ENCODE measurements at regions not wholly inside any gene's neighbourhood (a gene's known extent, or its start where the extent isn't known, plus 50 kb on each side); places are given as distances from the start of the nearest gene placed in this dataset.
"Not testable (repeated sequence)": the region's sequence is repeated elsewhere in the genome, so short reads cannot be mapped to it uniquely, and the experiment has no call there.

GRCh38 chr3:33919312-33920120, 121.1 kb downstream of the PDCD6IP start:
- no peak for DNase-seq (ENCODE audit: low read depth, low spot score)

- no peak for DNase-seq (ENCODE audit: low read depth, low spot score)
Measured at GRCh38 chr3:33920511-33920910, 122.1 kb downstream of the PDCD6IP start.

GRCh38 chr3:33921608-33922007, 123.2 kb downstream of the PDCD6IP start:
- DNase-seq (ENCODE audit: low read depth, low spot score), result no peak

- no peak for DNase-seq (ENCODE audit: low read depth, low spot score)
Measured at GRCh38 chr3:33926998-33927605, 128.7 kb downstream of the PDCD6IP start.

- no peak for DNase-seq (ENCODE audit: low read depth, low spot score)
Measured at GRCh38 chr3:33929813-33930212, 131.4 kb downstream of the PDCD6IP start.

GRCh38 chr3:33931512-33931911, 133.1 kb downstream of the PDCD6IP start:
- no peak for DNase-seq (ENCODE audit: low read depth, low spot score)

- DNase-seq (ENCODE audit: low read depth, low spot score), result no peak
Measured at GRCh38 chr3:33932010-33932764, 133.8 kb downstream of the PDCD6IP start.

GRCh38 chr3:33936171-33936920, 137.9 kb downstream of the PDCD6IP start:
- DNase-seq (ENCODE audit: low read depth, low spot score), result no peak

- no peak for DNase-seq (ENCODE audit: low read depth, low spot score)
Measured at GRCh38 chr3:33936921-33937525, 138.6 kb downstream of the PDCD6IP start.

- no peak for DNase-seq (ENCODE audit: low read depth, low spot score)
Measured at GRCh38 chr3:33937628-33938027, 139.2 kb downstream of the PDCD6IP start.

- no peak for DNase-seq (ENCODE audit: low read depth, low spot score)
Measured at GRCh38 chr3:33940149-33940548, 141.7 kb downstream of the PDCD6IP start.

GRCh38 chr3:33940736-33941135, 142.3 kb downstream of the PDCD6IP start:
- no peak for DNase-seq (ENCODE audit: low read depth, low spot score)

GRCh38 chr3:33941804-33942203, 143.4 kb downstream of the PDCD6IP start:
- DNase-seq (ENCODE audit: low read depth, low spot score), result no peak

GRCh38 chr3:33942483-33943150, 144.2 kb downstream of the PDCD6IP start:
- DNase-seq (ENCODE audit: low read depth, low spot score), result no peak

GRCh38 chr3:33943277-33943676, 144.8 kb downstream of the PDCD6IP start:
- no peak for DNase-seq (ENCODE audit: low read depth, low spot score)

GRCh38 chr3:33946612-33947011, 148.2 kb downstream of the PDCD6IP start:
- not testable (repeated sequence) for DNase-seq (ENCODE audit: low read depth, low spot score)

GRCh38 chr3:33947272-33948195, 149.1 kb downstream of the PDCD6IP start:
- no peak for DNase-seq (ENCODE audit: low read depth, low spot score)

- DNase-seq (ENCODE audit: low read depth, low spot score), result no peak
Measured at GRCh38 chr3:33949074-33949473, 150.6 kb downstream of the PDCD6IP start.

GRCh38 chr3:33954956-33955355, 156.5 kb downstream of the PDCD6IP start:
- no peak for DNase-seq (ENCODE audit: low read depth, low spot score)

GRCh38 chr3:33956206-33956605, 157.8 kb downstream of the PDCD6IP start:
- no peak for DNase-seq (ENCODE audit: low read depth, low spot score)

Measured in smooth muscle cell of the brain vasculature (primary cell).